ENCODE measurements at regions not wholly inside any gene's neighbourhood (a gene's known extent, or its start where the extent isn't known, plus 50 kb on each side); places are given as distances from the start of the nearest gene placed in this dataset.
"Not testable (repeated sequence)": the region's sequence is repeated elsewhere in the genome, so short reads cannot be mapped to it uniquely, and the experiment has no call there.

GRCh38 chr14:40371011-40371410 lies 938.8 kb upstream of the FBXO33 start:
- no peak for DNase-seq (ENCODE audit: low read depth in 2 of 2)

DNA sequence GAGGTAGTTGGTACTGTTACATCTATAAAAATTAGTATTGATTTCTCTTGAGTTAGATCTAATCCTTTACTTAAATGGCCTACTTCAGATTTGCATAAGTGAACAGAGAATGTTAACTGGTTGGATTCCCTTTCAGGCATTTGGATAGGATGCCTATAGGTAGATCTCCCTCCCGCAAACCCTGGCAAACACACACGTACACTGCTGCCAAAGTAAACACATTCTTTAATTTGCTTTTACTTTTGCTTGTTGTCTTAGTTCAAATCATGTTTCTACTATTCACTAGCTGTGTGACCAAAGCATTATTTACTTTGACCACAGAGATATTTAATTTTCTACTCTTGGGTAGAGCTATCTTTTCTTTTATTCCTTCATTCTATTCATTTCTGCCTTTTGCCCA lies 936.1 kb upstream of the FBXO33 start:
- no peak for DNase-seq (ENCODE audit: low read depth in 2 of 2)

DNA sequence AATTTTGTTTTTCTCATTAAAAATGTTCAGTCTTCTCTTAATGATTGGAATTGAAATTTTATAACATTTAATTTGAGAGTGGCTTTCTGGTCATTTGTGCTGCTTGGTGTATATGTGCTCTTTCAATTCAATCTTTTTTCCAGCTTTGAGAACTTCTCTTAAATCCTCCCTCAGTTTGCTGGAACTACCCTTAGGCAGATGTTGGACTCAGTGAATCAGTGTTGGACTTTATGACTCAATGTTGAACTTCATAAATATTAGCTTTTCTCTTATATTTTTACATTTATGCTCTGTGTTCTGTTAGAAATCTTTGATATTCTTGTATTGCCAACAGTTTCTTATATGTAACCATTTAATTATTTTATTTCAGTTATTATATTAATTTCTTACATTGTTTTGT lies 935.5 kb upstream of the FBXO33 start:
- DNase-seq (ENCODE audit: low read depth in 2 of 2): no peak

DNA sequence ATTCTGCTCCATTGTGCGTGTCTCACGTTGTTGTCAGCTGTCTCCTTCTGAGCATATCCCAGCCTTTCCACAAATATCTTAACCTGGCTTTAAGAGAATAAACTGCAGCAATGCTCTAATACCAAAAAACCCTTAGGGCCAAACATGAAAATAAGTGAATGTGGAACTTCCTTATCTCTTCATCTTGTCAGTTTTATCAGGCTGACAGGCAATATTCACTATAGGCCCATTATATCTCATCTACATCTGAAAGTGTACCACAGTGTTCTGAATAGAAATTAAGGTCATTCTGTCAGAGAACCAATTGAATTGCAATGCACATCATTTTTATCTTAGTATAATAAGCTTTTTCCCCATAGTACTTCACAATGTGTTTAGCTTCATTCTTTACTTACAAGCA lies 933.1 kb upstream of the FBXO33 start:
- DNase-seq (ENCODE audit: low read depth in 2 of 2): no peak

GRCh38 chr14:40362856-40363255 lies 930.6 kb upstream of the FBXO33 start:
- no peak for DNase-seq (ENCODE audit: low read depth in 2 of 2)

DNA sequence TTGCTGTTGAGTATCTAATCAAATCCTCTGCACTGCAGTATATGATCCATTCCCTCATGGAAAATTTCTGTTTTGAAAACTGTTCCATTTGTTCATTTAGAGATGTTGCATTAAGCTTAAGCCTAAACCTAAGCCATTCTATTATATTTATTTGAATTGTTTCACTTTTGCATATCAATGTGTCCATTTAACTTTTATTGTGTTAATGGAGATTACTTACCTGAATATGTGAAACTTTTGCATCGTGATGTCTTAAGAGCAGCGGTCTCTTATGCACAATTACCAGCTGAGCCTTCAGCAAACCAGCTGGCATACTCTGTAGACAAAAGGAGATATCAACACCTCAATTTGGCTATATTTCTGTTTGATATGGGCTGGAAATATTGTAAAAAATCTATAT lies 922.5 kb upstream of the FBXO33 start:
- DNase-seq (ENCODE audit: low read depth in 2 of 2): no peak

DNA sequence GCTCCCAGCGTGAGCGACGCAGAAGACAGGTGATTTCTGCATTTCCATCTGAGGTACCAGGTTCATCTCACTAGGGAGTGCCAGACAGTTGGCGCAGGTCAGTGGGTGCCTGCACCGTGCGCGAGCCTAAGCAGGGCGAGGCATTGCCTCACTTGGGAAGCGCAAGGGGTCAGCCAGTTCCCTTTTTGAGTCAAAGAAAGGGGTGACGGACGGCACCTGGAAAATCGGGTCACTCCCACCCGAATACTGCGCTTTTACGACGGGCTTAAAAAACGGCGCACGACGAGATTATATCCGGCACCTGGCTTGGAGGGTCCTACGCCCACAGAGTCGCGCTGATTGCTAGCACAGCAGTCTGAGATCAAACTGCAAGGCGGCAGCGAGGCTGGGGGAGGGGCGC lies 915.9 kb upstream of the FBXO33 start:
- not testable (repeated sequence) for DNase-seq (ENCODE audit: low read depth in 2 of 2)

DNA sequence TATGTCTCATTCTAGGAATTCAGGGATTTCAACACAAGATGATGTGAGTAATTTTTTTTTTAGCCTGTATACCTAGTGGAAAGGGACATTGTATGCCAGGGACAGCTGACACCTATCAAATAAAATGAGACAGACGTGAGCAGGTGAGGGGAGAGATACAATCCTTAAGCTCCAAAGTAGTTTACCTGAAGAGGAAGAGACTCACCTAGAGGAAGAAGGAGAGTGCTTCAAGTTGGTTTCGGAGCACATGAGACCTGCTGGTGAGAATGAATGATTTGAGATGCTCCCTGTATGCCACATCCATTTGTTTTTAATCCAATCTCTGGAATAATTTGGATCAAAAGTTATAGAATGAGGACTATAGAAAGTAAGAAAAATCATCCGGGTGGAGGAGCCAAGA lies 915.4 kb upstream of the FBXO33 start:
- DNase-seq (ENCODE audit: low read depth in 2 of 2): no peak

- DNase-seq (ENCODE audit: low read depth in 2 of 2): no peak
These were observed 914.0 kb upstream of the FBXO33 start for GRCh38 chr14:40346275-40346674.

GRCh38 chr14:40345334-40345733 lies 913.1 kb upstream of the FBXO33 start:
- no peak for DNase-seq (ENCODE audit: low read depth in 2 of 2)

- no peak for DNase-seq (ENCODE audit: low read depth in 2 of 2)
These were observed 908.5 kb upstream of the FBXO33 start for GRCh38 chr14:40340708-40341107.

DNA sequence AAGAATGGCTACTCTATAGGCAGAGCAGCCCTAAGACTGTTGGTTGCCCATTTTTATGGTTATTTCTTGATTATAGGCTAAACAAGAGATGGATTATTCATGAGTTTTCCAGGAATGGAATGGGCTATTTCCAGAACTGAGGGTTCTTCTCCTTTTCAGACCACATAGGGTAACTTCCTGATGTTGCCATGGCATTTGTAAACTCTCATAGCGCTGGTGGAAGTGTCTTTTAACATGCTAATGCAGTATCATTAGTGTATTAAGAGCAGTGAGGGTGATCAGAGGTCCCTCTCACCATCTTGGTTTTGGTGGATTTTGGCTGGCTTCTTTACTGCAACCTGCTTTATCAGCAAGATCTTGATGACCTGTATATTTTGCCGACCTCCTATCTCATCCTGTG lies 904.6 kb upstream of the FBXO33 start:
- DNase-seq (ENCODE audit: low read depth in 2 of 2): no peak

GRCh38 chr14:40326519-40326918 lies 894.3 kb upstream of the FBXO33 start:
- not testable (repeated sequence) for DNase-seq (ENCODE audit: low read depth in 2 of 2)

GRCh38 chr14:40318211-40318719 lies 886.0 kb upstream of the FBXO33 start:
- no peak for DNase-seq (ENCODE audit: low read depth in 2 of 2)

GRCh38 chr14:40317690-40318089 lies 885.5 kb upstream of the FBXO33 start:
- no peak for DNase-seq (ENCODE audit: low read depth in 2 of 2)

DNA sequence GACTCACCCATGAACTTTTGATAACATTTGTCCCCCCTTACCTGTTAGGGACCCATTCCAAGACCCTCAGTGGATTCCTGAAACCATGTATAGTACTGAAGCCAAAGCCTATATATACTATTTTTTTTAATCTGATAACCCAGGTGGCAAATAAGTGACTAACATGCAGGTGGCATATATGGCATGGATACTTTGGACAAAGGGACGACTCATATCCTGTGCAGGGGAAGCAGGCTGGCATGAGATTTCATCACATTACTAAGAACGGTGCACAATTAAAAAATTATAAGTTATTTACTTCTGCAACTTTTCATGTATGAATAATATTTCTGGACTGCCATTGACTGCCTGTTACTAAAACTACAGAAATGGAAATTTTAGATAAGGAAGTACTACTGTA lies 880.1 kb upstream of the FBXO33 start:
- DNase-seq (ENCODE audit: low read depth in 2 of 2): no peak

DNA sequence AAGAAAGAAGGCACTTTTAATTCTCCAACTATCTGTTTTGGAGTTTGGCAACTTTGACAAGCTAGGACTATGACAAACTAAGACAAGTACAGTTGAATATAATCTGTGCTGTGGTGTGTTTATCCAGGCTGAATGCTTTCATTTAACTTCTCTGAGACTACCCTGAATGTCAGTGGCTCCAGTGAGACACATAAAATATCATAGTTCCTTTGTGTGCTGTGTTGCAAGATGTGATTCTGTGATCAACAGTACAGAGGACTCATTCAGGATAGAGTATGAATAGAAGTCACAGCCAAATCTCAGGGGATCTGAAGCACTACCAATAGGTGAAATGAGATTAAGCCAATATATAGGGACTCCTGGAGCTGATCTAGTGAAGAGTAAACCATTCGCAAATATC lies 876.9 kb upstream of the FBXO33 start:
- no peak for DNase-seq (ENCODE audit: low read depth in 2 of 2)

- no peak for DNase-seq (ENCODE audit: low read depth in 2 of 2)
These were observed 876.0 kb upstream of the FBXO33 start for GRCh38 chr14:40308240-40308639.

DNA sequence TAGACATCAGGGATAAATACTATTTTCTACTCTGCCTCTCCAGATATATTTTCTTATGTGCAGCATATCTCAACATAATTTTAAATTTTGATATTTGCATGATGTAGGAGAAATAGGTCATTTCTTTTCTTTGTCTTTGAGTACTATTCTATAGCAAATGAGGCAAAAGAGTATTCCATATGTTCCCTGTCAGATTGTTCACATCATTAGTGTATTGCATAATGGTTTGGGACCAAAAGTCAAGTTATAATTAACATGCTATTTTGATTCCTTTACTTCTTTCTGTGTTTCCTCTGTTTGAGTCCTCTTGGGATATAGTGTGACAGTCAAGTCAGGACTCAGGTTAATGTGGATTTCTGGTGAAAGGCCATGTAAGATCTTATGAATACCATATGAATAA lies 864.6 kb upstream of the FBXO33 start:
- no peak for DNase-seq (ENCODE audit: low read depth in 2 of 2)

GRCh38 chr14:40292664-40293063 lies 860.4 kb upstream of the FBXO33 start:
- no peak for DNase-seq (ENCODE audit: low read depth in 2 of 2)

DNA sequence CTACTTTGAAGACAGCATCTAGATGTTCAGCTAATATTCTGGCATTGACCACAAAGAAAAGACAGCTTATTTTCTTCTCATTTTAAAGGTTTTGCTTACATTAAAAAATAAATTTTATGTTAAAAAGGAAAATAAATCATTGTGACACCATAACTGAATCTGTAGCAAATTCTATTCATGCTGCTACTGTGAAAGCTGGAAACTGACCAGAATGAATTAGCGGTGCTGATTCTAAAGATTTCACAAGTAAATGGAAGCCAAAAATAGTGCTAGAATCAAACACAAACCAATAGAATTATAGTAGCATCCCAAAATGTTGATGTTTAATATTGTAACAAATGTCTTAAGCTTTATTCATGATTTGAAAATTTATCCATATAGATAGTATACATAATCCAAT lies 850.0 kb upstream of the FBXO33 start:
- no peak for DNase-seq (ENCODE audit: low read depth in 2 of 2)

GRCh38 chr14:40280652-40281051 lies 848.4 kb upstream of the FBXO33 start:
- no peak for DNase-seq (ENCODE audit: low read depth in 2 of 2)

- DNase-seq (ENCODE audit: low read depth in 2 of 2): no peak
These were observed 841.2 kb upstream of the FBXO33 start for GRCh38 chr14:40273417-40273816.

DNA sequence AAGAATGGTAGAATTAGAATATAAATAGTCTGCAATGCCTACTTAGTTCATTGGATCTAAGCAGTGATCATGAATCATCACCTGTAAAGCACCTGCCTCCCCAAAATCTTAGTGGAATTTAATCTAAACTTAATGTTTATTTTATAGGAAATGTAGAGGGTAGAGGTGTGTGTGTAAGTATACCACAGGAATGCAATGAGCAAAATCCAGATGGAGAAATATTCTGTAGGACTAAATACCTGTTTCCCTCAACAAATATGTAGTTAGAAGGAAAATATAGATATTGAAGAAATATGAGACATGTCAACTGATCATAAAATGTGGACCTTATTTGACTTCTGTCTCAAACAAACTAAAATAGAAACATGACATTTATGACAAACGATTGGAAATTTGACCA lies 839.2 kb upstream of the FBXO33 start:
- DNase-seq (ENCODE audit: low read depth in 2 of 2): no peak

- no peak for DNase-seq (ENCODE audit: low read depth in 2 of 2)
These were observed 837.2 kb upstream of the FBXO33 start for GRCh38 chr14:40269436-40269835.
